ENCODE measurements at regions not wholly inside any gene's neighbourhood (a gene's known extent, or its start where the extent isn't known, plus 50 kb on each side); places are given as distances from the start of the nearest gene placed in this dataset.

GRCh38 chr11:70486731-70487130 is 88.4 kb downstream of the CTTN start:
- no peak for DNase-seq

GRCh38 chr11:70487160-70487559 is 88.8 kb downstream of the CTTN start:
- no peak for DNase-seq

GRCh38 chr11:70487756-70488155 is 89.4 kb downstream of the CTTN start:
- DNase-seq = no peak

GRCh38 chr11:70488171-70488703 is 89.9 kb downstream of the CTTN start:
- DNase-seq = no peak

- DNase-seq = no peak
Observed at GRCh38 chr11:70489276-70489675, 90.9 kb downstream of the CTTN start.

- DNase-seq = no peak
Observed at GRCh38 chr11:70490208-70490607, 91.9 kb downstream of the CTTN start.

GRCh38 chr11:70490723-70491558 is 92.6 kb downstream of the CTTN start:
- no peak for DNase-seq

- no peak for DNase-seq
Observed at GRCh38 chr11:70491696-70492472, 93.6 kb downstream of the CTTN start.

- no peak for DNase-seq
Observed at GRCh38 chr11:70493089-70493474, 94.8 kb downstream of the CTTN start.

GRCh38 chr11:70493891-70494290 is 95.6 kb downstream of the CTTN start:
- no peak for DNase-seq

- no peak for DNase-seq
Observed at GRCh38 chr11:70494559-70495350, 96.4 kb downstream of the CTTN start.

GRCh38 chr11:70495351-70496310 is 97.3 kb downstream of the CTTN start:
- no peak for DNase-seq

- DNase-seq = no peak
Observed at GRCh38 chr11:70496591-70497535, 98.5 kb downstream of the CTTN start.

GRCh38 chr11:70497536-70498075 is 99.3 kb downstream of the CTTN start:
- no peak for DNase-seq

GRCh38 chr11:70498171-70498571 is 99.8 kb downstream of the CTTN start:
- no peak for DNase-seq

- DNase-seq = no peak
Observed at GRCh38 chr11:70498976-70499801, 100.9 kb downstream of the CTTN start.

GRCh38 chr11:70500076-70500847 is 101.9 kb downstream of the CTTN start:
- no peak for DNase-seq

- DNase-seq = no peak
Observed at GRCh38 chr11:70501051-70501901, 102.9 kb downstream of the CTTN start.
